ENCODE measurements at regions not wholly inside any gene's neighbourhood (a gene's known extent, or its start where the extent isn't known, plus 50 kb on each side); places are given as distances from the start of the nearest gene placed in this dataset.
"Not testable (repeated sequence)": the region's sequence is repeated elsewhere in the genome, so short reads cannot be mapped to it uniquely, and the experiment has no call there.

GRCh38 chr6:112547321-112548085 is 200.4 kb downstream of the RFPL4B start:
- DNase-seq (ENCODE audit: low read depth, low spot score); in situ Hi-C loops (cut with HindIII; ENCODE audit: low pct_unique_long_range_greater_than_20kb, low sequenced_read_pairs): not testable (repeated sequence)

- in situ Hi-C loops (cut with HindIII; ENCODE audit: low pct_unique_long_range_greater_than_20kb, low sequenced_read_pairs), result no loop called here
- DNase-seq (ENCODE audit: low read depth, low spot score), result no peak
Measured at GRCh38 chr6:112549749-112550148, 202.6 kb downstream of the RFPL4B start.

- in situ Hi-C loops (cut with HindIII; ENCODE audit: low pct_unique_long_range_greater_than_20kb, low sequenced_read_pairs), result no loop called here
- no peak for DNase-seq (ENCODE audit: low read depth, low spot score)
Measured at GRCh38 chr6:112557435-112557834, 210.3 kb downstream of the RFPL4B start.

- in situ Hi-C loops (cut with HindIII; ENCODE audit: low pct_unique_long_range_greater_than_20kb, low sequenced_read_pairs), result no loop called here
- DNase-seq (ENCODE audit: low read depth, low spot score), result no peak
Measured at GRCh38 chr6:112557961-112558360, 210.8 kb downstream of the RFPL4B start.

GRCh38 chr6:112560651-112561050 is 213.5 kb downstream of the RFPL4B start:
- in situ Hi-C loops (cut with HindIII; ENCODE audit: low pct_unique_long_range_greater_than_20kb, low sequenced_read_pairs), result no loop called here
- peak; percentile 46 for DNase-seq (ENCODE audit: low read depth, low spot score)

GRCh38 chr6:112562301-112563231 is 215.4 kb downstream of the RFPL4B start:
- no peak for DNase-seq (ENCODE audit: low read depth, low spot score)
- in situ Hi-C loops (cut with HindIII; ENCODE audit: low pct_unique_long_range_greater_than_20kb, low sequenced_read_pairs), result no loop called here

GRCh38 chr6:112563368-112563767 is 216.2 kb downstream of the RFPL4B start:
- no peak for DNase-seq (ENCODE audit: low read depth, low spot score)

GRCh38 chr6:112568066-112568465 is 220.9 kb downstream of the RFPL4B start:
- DNase-seq (ENCODE audit: low read depth, low spot score), result no peak
- in situ Hi-C loops (cut with HindIII; ENCODE audit: low pct_unique_long_range_greater_than_20kb, low sequenced_read_pairs), result no loop called here

More at GRCh38 chr6:112563368-112563767, 216.2 kb downstream of the RFPL4B start:
- in situ Hi-C loops (cut with HindIII; ENCODE audit: low pct_unique_long_range_greater_than_20kb, low sequenced_read_pairs), result no loop called here

- no peak for DNase-seq (ENCODE audit: low read depth, low spot score)
- in situ Hi-C loops (cut with HindIII; ENCODE audit: low pct_unique_long_range_greater_than_20kb, low sequenced_read_pairs), result no loop called here
Measured at GRCh38 chr6:112571488-112572270, 224.5 kb downstream of the RFPL4B start.

GRCh38 chr6:112574190-112574589 is 227.1 kb downstream of the RFPL4B start:
- DNase-seq (ENCODE audit: low read depth, low spot score), result no peak
- in situ Hi-C loops (cut with HindIII; ENCODE audit: low pct_unique_long_range_greater_than_20kb, low sequenced_read_pairs), result no loop called here

- in situ Hi-C loops (cut with HindIII; ENCODE audit: low pct_unique_long_range_greater_than_20kb, low sequenced_read_pairs), result no loop called here
Measured at GRCh38 chr6:112575309-112575834, 228.2 kb downstream of the RFPL4B start.

GRCh38 chr6:112576423-112576822 is 229.3 kb downstream of the RFPL4B start:
- in situ Hi-C loops (cut with HindIII; ENCODE audit: low pct_unique_long_range_greater_than_20kb, low sequenced_read_pairs), result no loop called here
- DNase-seq (ENCODE audit: low read depth, low spot score), result no peak

More at GRCh38 chr6:112575309-112575834, 228.2 kb downstream of the RFPL4B start:
- DNase-seq (ENCODE audit: low read depth, low spot score), result no peak

GRCh38 chr6:112579601-112580000 is 232.5 kb downstream of the RFPL4B start:
- DNase-seq (ENCODE audit: low read depth, low spot score), result no peak
- in situ Hi-C loops (cut with HindIII; ENCODE audit: low pct_unique_long_range_greater_than_20kb, low sequenced_read_pairs), result no loop called here

GRCh38 chr6:112581015-112581414 is 233.9 kb downstream of the RFPL4B start:
- DNase-seq (ENCODE audit: low read depth, low spot score), result no peak
- in situ Hi-C loops (cut with HindIII; ENCODE audit: low pct_unique_long_range_greater_than_20kb, low sequenced_read_pairs), result no loop called here

GRCh38 chr6:112590326-112590725 is 243.2 kb downstream of the RFPL4B start:
- no peak for DNase-seq (ENCODE audit: low read depth, low spot score)
- in situ Hi-C loops (cut with HindIII; ENCODE audit: low pct_unique_long_range_greater_than_20kb, low sequenced_read_pairs), result no loop called here

GRCh38 chr6:112591329-112591728 is 244.2 kb downstream of the RFPL4B start:
- DNase-seq (ENCODE audit: low read depth, low spot score), result no peak
- in situ Hi-C loops (cut with HindIII; ENCODE audit: low pct_unique_long_range_greater_than_20kb, low sequenced_read_pairs), result no loop called here

- DNase-seq (ENCODE audit: low read depth, low spot score), result no peak
- in situ Hi-C loops (cut with HindIII; ENCODE audit: low pct_unique_long_range_greater_than_20kb, low sequenced_read_pairs), result no loop called here
Measured at GRCh38 chr6:112592159-112592558, 245.0 kb downstream of the RFPL4B start.
